H9 (cell line): ENCODE measurements at regions not wholly inside any gene's neighbourhood (a gene's known extent, or its start where the extent isn't known, plus 50 kb on each side); places are given as distances from the start of the nearest gene placed in this dataset.

ENCODE experiments used
- DNase-seq: peaks from one replicate; pipeline ENCODE4 v3.0.0-alpha.2; 2017
- H2AFZ ChIP-seq: one replicate; pipeline ENCODE4 v1.6.1; 2013; ENCODE audit warnings: mild to moderate bottlenecking, low read length, control low read depth, moderate library complexity
- H2AK5ac ChIP-seq: 2 replicates; pipeline ENCODE4 v1.6.1; 2013; ENCODE audit warnings: low read length, control low read depth, mixed read lengths; ENCODE audit not compliant: insufficient read length
- H2BK120ac ChIP-seq: one replicate; pipeline ENCODE4 v1.6.1; 2013; ENCODE audit warnings: low read depth, mild to moderate bottlenecking, low read length, control low read depth, inconsistent platforms; ENCODE audit not compliant: poor library complexity, severe bottlenecking
- H2BK12ac ChIP-seq: 2 replicates; pipeline ENCODE4 v1.6.1; 2013; ENCODE audit warnings: low read length, control low read depth, mixed read lengths, low read depth; ENCODE audit not compliant: insufficient read length
- H2BK15ac ChIP-seq: 2 replicates; pipeline ENCODE4 v1.6.1; 2013; ENCODE audit warnings: low read depth, low read length, control low read depth
- H2BK20ac ChIP-seq: one replicate; pipeline ENCODE4 v1.6.1; 2013; ENCODE audit warnings: low read depth, mild to moderate bottlenecking, low read length, control low read depth, inconsistent platforms; ENCODE audit not compliant: poor library complexity, severe bottlenecking
- H2BK5ac ChIP-seq: 2 replicates; pipeline ENCODE4 v1.6.1; 2013; ENCODE audit warnings: low read length, control low read depth, mixed read lengths; ENCODE audit not compliant: insufficient read length
- H3K14ac ChIP-seq: 2 replicates; pipeline ENCODE4 v1.6.1; 2013; ENCODE audit warnings: low read length, control low read depth; ENCODE audit not compliant: insufficient read depth
- H3K18ac ChIP-seq: 2 replicates; pipeline ENCODE4 v1.6.1; 2013; ENCODE audit warnings: low read depth, mild to moderate bottlenecking, mixed read lengths, low read length, control low read depth; ENCODE audit not compliant: insufficient read length
- H3K23ac ChIP-seq: 2 replicates; pipeline ENCODE4 v1.6.1; 2013; ENCODE audit warnings: low read length, control low read depth, mixed read lengths, low read depth; ENCODE audit not compliant: insufficient read length
- H3K23me2 ChIP-seq: 2 replicates; pipeline ENCODE4 v1.6.1; 2013; ENCODE audit warnings: low read depth, mild to moderate bottlenecking, mixed read lengths, low read length, control low read depth; ENCODE audit not compliant: insufficient read length, poor library complexity, severe bottlenecking
- H3K27ac ChIP-seq: 2 replicates; pipeline ENCODE4 v1.5.1; 2013; ENCODE audit warnings: low read length, control low read depth, mixed read lengths, low read depth; ENCODE audit not compliant: insufficient read length
- H3K27me3 ChIP-seq: 2 replicates; pipeline ENCODE4 v1.6.1; 2013; ENCODE audit warnings: low read length, control low read depth, inconsistent platforms; ENCODE audit not compliant: insufficient read depth
- H3K4ac ChIP-seq: 2 replicates; pipeline ENCODE4 v1.6.1; 2013; ENCODE audit warnings: low read depth, mild to moderate bottlenecking, control low read depth, inconsistent platforms, low read length, moderate library complexity
- H3K4me1 ChIP-seq: 2 replicates; pipeline ENCODE4 v1.6.1; 2013; ENCODE audit warnings: low read length, control low read depth, inconsistent platforms; ENCODE audit not compliant: insufficient read depth
- H3K4me2 ChIP-seq: 2 replicates; pipeline ENCODE4 v1.6.1; 2013; ENCODE audit warnings: low read length, control low read depth, mixed read lengths; ENCODE audit not compliant: insufficient read length, insufficient read depth
- H3K56ac ChIP-seq: 2 replicates; pipeline ENCODE4 v1.6.1; 2013; ENCODE audit warnings: low read depth, mild to moderate bottlenecking, mixed read lengths, low read length, control low read depth; ENCODE audit not compliant: insufficient read length
- H3K79me1 ChIP-seq: 2 replicates; pipeline ENCODE4 v1.6.1; 2013; ENCODE audit warnings: low read depth, mild to moderate bottlenecking, moderate library complexity, low read length, control low read depth, inconsistent platforms; ENCODE audit not compliant: insufficient read depth, poor library complexity, severe bottlenecking
- H3K79me2 ChIP-seq: 2 replicates; pipeline ENCODE4 v1.6.1; 2013; ENCODE audit warnings: low read length, control low read depth, inconsistent platforms; ENCODE audit not compliant: insufficient read depth
- H3K9ac ChIP-seq: 2 replicates; pipeline ENCODE4 v1.6.1; 2013; ENCODE audit warnings: low read length, control low read depth, mixed read lengths; ENCODE audit not compliant: insufficient read length; ENCODE audit errors: extremely low read depth
- H3K9me3 ChIP-seq: one replicate; pipeline ENCODE4 v1.6.1; 2013; ENCODE audit warnings: low read depth, low read length, inconsistent platforms; ENCODE audit not compliant: control insufficient read depth
- H3T11ph ChIP-seq: one replicate; pipeline ENCODE4 v1.6.1; 2013; ENCODE audit warnings: mild to moderate bottlenecking, low read length, control low read depth, inconsistent platforms
- H4K20me1 ChIP-seq: one replicate; pipeline ENCODE4 v1.6.1; 2013; ENCODE audit not compliant: control insufficient read depth, insufficient read length, insufficient read depth
- H4K5ac ChIP-seq: 2 replicates; pipeline ENCODE4 v1.6.1; 2013; ENCODE audit warnings: low read depth, mild to moderate bottlenecking, mixed read lengths, low read length, control low read depth; ENCODE audit not compliant: insufficient read length
- H4K8ac ChIP-seq: replicated peaks from 2 replicates; pipeline ENCODE4 v1.6.1; 2013; ENCODE audit warnings: low read length, control low read depth, mixed read lengths, low read depth; ENCODE audit not compliant: insufficient read length
- H4K91ac ChIP-seq: 2 replicates; pipeline ENCODE4 v1.6.1; 2013; ENCODE audit warnings: low read depth, mild to moderate bottlenecking, moderate library complexity, mixed read lengths, low read length, control low read depth; ENCODE audit not compliant: insufficient read length
- H3K27ac Mint-ChIP-seq, 3 experiments: 2 replicates in 2 of 3; 3 replicates in 1 of 3; pipeline ENCODE4 v1.8.0; 2020 to 2021; ENCODE audit warnings: mixed read lengths in 3 of 3, mild to moderate bottlenecking in 1 of 3, moderate library complexity in 1 of 3
- H3K27me3 Mint-ChIP-seq: 2 replicates; pipeline ENCODE4 v1.8.0; 2021; ENCODE audit warnings: low read depth, mild to moderate bottlenecking, moderate library complexity, mixed read lengths
- H3K36me3 Mint-ChIP-seq, 3 experiments: 2 replicates in 2 of 3; 3 replicates in 1 of 3; pipeline ENCODE4 v1.8.0; 2020 to 2021; ENCODE audit warnings: low read depth in 3 of 3, mixed read lengths in 3 of 3; ENCODE audit not compliant: insufficient read depth in 1 of 3
- H3K4me1 Mint-ChIP-seq, 2 experiments: 2 replicates each; pipeline ENCODE4 v1.8.0; 2020; ENCODE audit warnings: mixed read lengths in 2 of 2
- H3K4me3 Mint-ChIP-seq, 2 experiments: 2 replicates in 1 of 2; 3 replicates in 1 of 2; pipeline ENCODE4 v1.8.0; 2020 to 2021; ENCODE audit warnings: mild to moderate bottlenecking in 2 of 2, mixed read lengths in 2 of 2, moderate library complexity in 1 of 2
- H3K9me3 Mint-ChIP-seq, 2 experiments: 2 replicates in 1 of 2; 3 replicates in 1 of 2; pipeline ENCODE4 v1.8.0; 2020; ENCODE audit warnings: mild to moderate bottlenecking in 2 of 2, mixed read lengths in 2 of 2, moderate library complexity in 1 of 2
- WGBS: extraction: QIAGEN DNeasy Blood & Tissue Kit; methylation state at CpG from one replicate; pipeline ENCODE4 v1.1.7; 2013; ENCODE audit warnings: missing lambda C conversion rate, low lambda C conversion rate, mixed read lengths; ENCODE audit not compliant: insufficient read length; ENCODE audit errors: extremely low coverage; 5-methylcytosine and 5-hydroxymethylcytosine counted together
- TF ChIP-seq, protein P1 (sequence below): fragments of 200-600 bp; sonication (generic); conservative IDR thresholded peaks from 3 replicates; pipeline ENCODE4 v1.8.0; 2021; ENCODE audit warnings: antibody characterized with exemption, mild to moderate bottlenecking

- Mint-ChIP-seq H3K9me3 (0 out of 5 replicates have a peak, but pooled peaks cover 0 to 2% of the 10 kb centered on the region in 2 experiments), H3K27ac (no peak overlapping the region), H3K4me3 (no peak overlapping the region), H3K27me3 (no peaks in the 10 kb centered on the region), H3K36me3 (no peaks in the 10 kb centered on the region), H3K4me1 (no peaks in the 10 kb centered on the region)
- H3K23ac ChIP-seq: no peak overlapping the region
- H4K20me1 ChIP-seq: no peaks in the 10 kb centered on the region
- no peak overlapping the region for H4K8ac ChIP-seq
- H4K91ac ChIP-seq: no peak overlapping the region
- no peak overlapping the region for H2BK120ac ChIP-seq
- WGBS: no CpG with 5 or more reads among the region's 4 CpGs
- no peak overlapping the region for H3T11ph ChIP-seq
- no peak overlapping the region for H3K27ac ChIP-seq
- H3K18ac ChIP-seq: no peak overlapping the region
- H3K27me3 ChIP-seq: no peaks in the 10 kb centered on the region
- no peak overlapping the region for H2BK15ac ChIP-seq
- no peak overlapping the region for H3K4ac ChIP-seq
- no peak overlapping the region for H3K56ac ChIP-seq
- no peaks in the 10 kb centered on the region for H3K23me2 ChIP-seq
- no peak for DNase-seq
- H3K4me2 ChIP-seq: no peak overlapping the region
- TF ChIP-seq, protein P1, sequence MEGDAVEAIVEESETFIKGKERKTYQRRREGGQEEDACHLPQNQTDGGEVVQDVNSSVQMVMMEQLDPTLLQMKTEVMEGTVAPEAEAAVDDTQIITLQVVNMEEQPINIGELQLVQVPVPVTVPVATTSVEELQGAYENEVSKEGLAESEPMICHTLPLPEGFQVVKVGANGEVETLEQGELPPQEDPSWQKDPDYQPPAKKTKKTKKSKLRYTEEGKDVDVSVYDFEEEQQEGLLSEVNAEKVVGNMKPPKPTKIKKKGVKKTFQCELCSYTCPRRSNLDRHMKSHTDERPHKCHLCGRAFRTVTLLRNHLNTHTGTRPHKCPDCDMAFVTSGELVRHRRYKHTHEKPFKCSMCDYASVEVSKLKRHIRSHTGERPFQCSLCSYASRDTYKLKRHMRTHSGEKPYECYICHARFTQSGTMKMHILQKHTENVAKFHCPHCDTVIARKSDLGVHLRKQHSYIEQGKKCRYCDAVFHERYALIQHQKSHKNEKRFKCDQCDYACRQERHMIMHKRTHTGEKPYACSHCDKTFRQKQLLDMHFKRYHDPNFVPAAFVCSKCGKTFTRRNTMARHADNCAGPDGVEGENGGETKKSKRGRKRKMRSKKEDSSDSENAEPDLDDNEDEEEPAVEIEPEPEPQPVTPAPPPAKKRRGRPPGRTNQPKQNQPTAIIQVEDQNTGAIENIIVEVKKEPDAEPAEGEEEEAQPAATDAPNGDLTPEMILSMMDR: no peak
- no peak overlapping the region for H2AFZ ChIP-seq
- no peak overlapping the region for H4K5ac ChIP-seq
- H3K79me2 ChIP-seq: no peaks in the 10 kb centered on the region
- H2BK12ac ChIP-seq: no peak overlapping the region
- no peak overlapping the region for H3K14ac ChIP-seq
- H2BK20ac ChIP-seq: no peak overlapping the region
- no peak overlapping the region for H2BK5ac ChIP-seq
- no peak overlapping the region for H3K9ac ChIP-seq
- no peak overlapping the region for H2AK5ac ChIP-seq
- H3K9me3 ChIP-seq: no peaks in the 10 kb centered on the region
- no peaks in the 10 kb centered on the region for H3K79me1 ChIP-seq
- no peaks in the 10 kb centered on the region for H3K4me1 ChIP-seq
These were observed 1119.7 kb upstream of the CNTNAP5 start for GRCh38 chr2:122905431-122905830.
